Thoracic aorta (tissue), 2 donors: ENCODE measurements at regions not wholly inside any gene's neighbourhood (a gene's known extent, or its start where the extent isn't known, plus 50 kb on each side); places are given as distances from the start of the nearest gene placed in this dataset.
"Not testable (repeated sequence)": the region's sequence is repeated elsewhere in the genome, so short reads cannot be mapped to it uniquely, and the experiment has no call there.

Experiments used
- ATAC-seq: fragments of 150-250 bp; one replicate; pipeline ENCODE4 v1.8.0; 2017; ENCODE audit warnings: low read depth; ENCODE audit not compliant: insufficient number of reproducible peaks, low FRiP score
- DNase-seq: peaks from one replicate; pipeline ENCODE4 v3.0.0-alpha.2; 2020; ENCODE audit warnings: low spot score
- H3K27ac ChIP-seq, 2 donors: fragments of 200-600 bp; sonication (generic); 1 replicate in 1 of 2; 2 replicates in 1 of 2; pipeline ENCODE4 v1.5.1; 2016; ENCODE audit warnings: mild to moderate bottlenecking in 2 of 2, moderate library complexity in 2 of 2
- H3K27me3 ChIP-seq: fragments of 200-600 bp; sonication (generic); replicated peaks from 2 replicates; pipeline ENCODE4 v1.6.0; 2016; ENCODE audit warnings: mild to moderate bottlenecking; ENCODE audit not compliant: insufficient read depth
- H3K36me3 ChIP-seq: fragments of 200-600 bp; sonication (generic); one replicate; pipeline ENCODE4 v1.5.1; 2016
- H3K4me1 ChIP-seq, 2 donors: fragments of 200-600 bp; sonication (generic); 1 replicate in 1 of 2; 2 replicates in 1 of 2; pipeline versions ENCODE4 v1.5.1 to v1.6.0; 2016; ENCODE audit warnings: low read depth in 2 of 2, mild to moderate bottlenecking in 1 of 2; ENCODE audit not compliant: control insufficient read depth in 1 of 2
- H3K4me3 ChIP-seq: fragments of 200-600 bp; sonication (generic); 2 replicates; pipeline ENCODE4 v1.5.1; 2016; ENCODE audit warnings: mild to moderate bottlenecking
- H3K9me3 ChIP-seq: fragments of 200-600 bp; sonication (generic); 2 replicates; pipeline ENCODE4 v1.5.1; 2016
- CTCF ChIP-seq: fragments of 200-600 bp; sonication (generic); IDR thresholded peaks from one replicate; pipeline ENCODE4 v1.5.1; 2019; ENCODE audit warnings: antibody characterized with exemption

DNA sequence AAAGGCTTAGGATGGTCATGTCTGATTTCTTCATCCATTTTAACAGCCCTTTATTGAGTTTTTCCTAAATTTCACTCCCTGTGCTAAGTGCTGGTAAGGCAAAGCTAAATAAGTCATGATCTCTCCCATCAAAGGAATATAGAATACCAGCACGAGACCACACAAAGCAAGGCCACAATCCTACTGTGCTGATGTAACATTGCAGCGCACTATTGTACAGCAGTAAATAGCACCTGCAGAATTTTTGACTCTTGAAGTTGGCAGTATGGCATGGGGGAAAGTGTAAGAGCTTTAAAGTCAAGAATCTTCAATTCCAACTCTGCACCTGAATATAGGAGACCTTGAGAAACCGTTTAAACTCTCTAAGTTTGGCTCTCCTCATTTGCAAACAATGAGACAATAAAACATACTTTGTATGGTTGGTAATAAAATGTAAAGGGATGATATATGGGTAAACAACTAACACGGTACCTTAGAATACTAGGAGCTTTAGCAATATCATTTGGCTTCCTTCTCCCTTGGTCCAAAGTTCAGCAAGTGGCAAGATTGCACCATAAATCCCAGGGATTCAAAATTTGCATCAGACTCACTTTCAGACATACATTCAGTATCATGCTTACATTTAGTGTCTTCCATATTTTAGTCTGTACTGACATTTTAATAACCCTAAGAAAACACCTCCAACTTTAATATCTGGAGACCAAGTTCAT, 132.9 kb upstream of the PRDX6 start:
- H3K36me3 ChIP-seq = no peaks in the 10 kb centered on the region
- H3K4me3 ChIP-seq = no peak overlapping the region
- no peak overlapping the region for H3K27ac ChIP-seq
- H3K9me3 ChIP-seq = no peaks in the 10 kb centered on the region
- no peak for TF ChIP-seq CTCF
- no peaks in the 10 kb centered on the region for H3K4me1 ChIP-seq
- H3K27me3 ChIP-seq = no peaks in the 10 kb centered on the region
- ATAC-seq (no peak), DNase-seq (no peak)

DNA sequence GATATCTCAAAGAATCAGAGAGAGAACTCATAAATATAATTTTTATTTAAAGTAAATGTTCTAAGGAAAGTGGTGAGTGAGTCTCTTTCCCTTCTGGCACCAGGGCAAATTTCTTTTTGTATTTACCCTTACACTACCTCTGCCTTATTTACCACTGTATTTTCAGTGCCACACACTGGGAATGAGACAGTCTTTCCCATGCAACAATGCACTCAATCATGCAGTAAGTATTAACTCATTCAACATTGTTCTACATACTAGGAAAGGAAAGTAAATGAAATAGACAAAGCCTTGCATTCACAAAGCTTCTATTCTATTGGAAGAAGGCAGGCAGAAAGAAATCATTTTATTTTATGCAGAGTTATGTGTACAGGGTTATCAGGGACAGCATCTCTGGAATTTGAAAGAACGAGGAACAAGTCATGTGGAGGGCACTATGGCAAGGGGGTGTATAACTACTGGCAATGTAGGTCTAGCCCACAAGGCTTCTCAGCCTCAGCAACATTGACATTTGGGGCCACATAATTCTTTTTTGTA, 129.8 kb upstream of the PRDX6 start:
- Histone ChIP-seq H3K4me3 (no peak overlapping the region), H3K4me1 (no peaks in the 10 kb centered on the region), H3K27me3 (no peaks in the 10 kb centered on the region), H3K36me3 (no peaks in the 10 kb centered on the region), H3K9me3 (no peaks in the 10 kb centered on the region), H3K27ac (no peak overlapping the region)
- no peak for TF ChIP-seq CTCF
- DNase-seq = no peak
- ATAC-seq = no peak

DNA sequence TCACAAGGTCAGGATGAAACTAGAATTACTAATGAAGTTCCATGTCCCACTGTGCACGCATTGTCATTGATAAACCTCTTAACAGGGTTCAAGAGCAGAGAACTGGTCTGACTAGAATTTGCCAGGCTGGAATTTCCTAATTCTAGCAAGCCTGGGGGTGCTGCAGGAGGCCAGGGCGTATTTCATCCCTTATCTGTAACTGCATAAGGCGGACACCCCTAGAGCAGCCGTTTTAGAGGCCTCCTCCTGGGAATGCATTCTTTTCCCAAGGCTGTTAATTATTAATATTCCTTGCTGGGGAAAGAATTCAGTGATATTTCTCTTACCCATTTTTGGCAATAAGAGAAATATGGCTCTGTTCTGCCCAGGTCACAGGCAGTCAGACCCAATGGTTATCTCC, 124.5 kb upstream of the PRDX6 start:
- not testable (repeated sequence) for H3K27ac ChIP-seq, H3K36me3 ChIP-seq, DNase-seq, H3K4me1 ChIP-seq, ATAC-seq, H3K27me3 ChIP-seq, H3K4me3 ChIP-seq, H3K9me3 ChIP-seq

DNA sequence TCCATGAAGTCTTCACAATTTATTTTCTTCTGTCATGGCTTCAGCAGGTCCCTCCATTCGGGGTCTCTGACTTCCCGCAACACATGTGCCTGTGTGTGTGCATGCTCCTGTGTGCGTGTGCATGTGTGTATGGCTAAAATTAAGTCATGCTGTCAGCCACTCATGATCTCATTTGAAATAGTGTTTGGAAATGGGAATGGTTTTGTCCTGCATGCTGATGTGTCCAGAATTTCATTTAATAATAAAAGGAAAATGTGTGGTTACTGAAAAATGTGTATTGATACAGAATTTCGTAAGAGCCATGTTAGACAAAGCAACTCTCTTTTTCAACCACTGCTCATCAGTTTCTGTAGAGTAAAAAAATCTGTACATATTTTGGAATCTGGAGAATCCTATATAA, 123.8 kb upstream of the PRDX6 start:
- Histone ChIP-seq H3K4me3 (no peak overlapping the region), H3K27ac (no peak overlapping the region), H3K27me3 (no peaks in the 10 kb centered on the region), H3K36me3 (no peaks in the 10 kb centered on the region), H3K4me1 (no peaks in the 10 kb centered on the region), H3K9me3 (peaks cover 5% of the 10 kb centered on the region)
- no peak for TF ChIP-seq CTCF
- DNase-seq = no peak
- no peak for ATAC-seq

GRCh38 chr1:173354937-173355280, 122.2 kb upstream of the PRDX6 start:
- H3K27ac ChIP-seq = no peak overlapping the region
- no peaks in the 10 kb centered on the region for H3K36me3 ChIP-seq
- peaks cover 5% of the 10 kb centered on the region for H3K9me3 ChIP-seq
- DNase-seq = no peak
- H3K4me3 ChIP-seq = no peak overlapping the region
- no peak for ATAC-seq
- no peaks in the 10 kb centered on the region for H3K27me3 ChIP-seq
- no peaks in the 10 kb centered on the region for H3K4me1 ChIP-seq
- no peak for TF ChIP-seq CTCF
